Umbilical cord (tissue), 1 donor: ENCODE measurements at regions not wholly inside any gene's neighbourhood (a gene's known extent, or its start where the extent isn't known, plus 50 kb on each side); places are given as distances from the start of the nearest gene placed in this dataset.
"Not testable (repeated sequence)": the region's sequence is repeated elsewhere in the genome, so short reads cannot be mapped to it uniquely, and the experiment has no call there.

ENCODE experiments used
- DNase-seq: peaks from one replicate; pipeline ENCODE4 v3.0.0-alpha.2; 2015; ENCODE audit warnings: low spot score

DNA sequence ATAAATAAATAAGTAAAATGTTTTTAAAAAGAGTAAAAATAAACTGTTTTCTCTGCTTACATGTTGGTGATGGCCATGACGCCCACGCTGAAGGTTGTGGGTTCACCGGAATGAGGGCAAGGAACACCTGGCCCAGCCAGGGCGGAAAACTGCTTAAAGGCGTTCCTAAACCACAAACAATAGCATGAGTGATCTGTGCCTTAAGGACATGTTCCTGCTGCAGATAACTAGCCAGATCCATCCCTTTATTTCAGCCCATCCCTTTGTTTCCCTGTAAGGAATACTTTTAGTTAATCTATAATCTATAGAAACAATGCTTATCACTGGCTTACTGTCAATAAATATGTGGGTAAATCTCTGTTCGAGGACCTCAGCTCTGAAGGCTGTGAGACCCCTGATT is 63.3 kb upstream of the CEP78 start:
- DNase-seq = not testable (repeated sequence)

DNA sequence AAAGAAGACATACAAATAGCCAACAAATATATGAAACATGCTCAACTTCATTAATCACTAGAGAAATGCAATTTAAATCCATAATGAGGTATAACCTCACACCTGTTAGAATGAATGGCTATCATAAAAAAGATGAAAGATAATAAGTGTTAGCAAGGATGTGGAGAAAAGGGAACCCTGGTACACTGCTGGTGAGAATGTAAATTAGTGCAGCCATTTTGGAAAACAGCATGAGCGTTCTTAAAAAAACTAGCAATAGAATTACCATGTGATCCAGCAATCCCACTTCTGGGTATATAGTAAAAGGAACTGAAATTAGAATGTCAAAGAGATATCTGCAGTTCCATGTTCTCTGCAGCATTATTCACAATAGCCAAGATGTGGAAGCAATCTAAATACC is 64.2 kb upstream of the CEP78 start:
- DNase-seq = no peak

GRCh38 chr9:78169125-78169524 is 66.8 kb upstream of the CEP78 start:
- no peak for DNase-seq

- DNase-seq = no peak
Measured at GRCh38 chr9:78167356-78167755, 68.5 kb upstream of the CEP78 start.

DNA sequence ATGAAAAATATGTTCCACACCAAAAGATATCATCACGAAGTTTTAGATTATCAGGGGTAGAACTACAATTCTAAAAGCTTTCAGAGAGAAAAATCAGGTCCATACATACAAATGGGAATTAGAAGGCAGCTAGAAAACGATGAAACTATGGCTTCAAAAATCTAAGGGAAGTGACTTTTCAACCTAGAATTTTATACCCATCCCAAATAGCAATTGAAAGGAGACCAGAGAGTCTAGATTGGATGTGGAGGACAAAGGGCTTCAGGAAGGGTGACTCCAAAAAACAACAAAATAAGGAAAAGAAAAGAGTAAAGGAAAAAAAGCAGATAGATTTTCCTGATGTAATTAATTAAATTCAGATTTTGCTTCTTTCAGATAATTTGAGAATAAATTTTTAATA is 72.0 kb upstream of the CEP78 start:
- DNase-seq = no peak

DNA sequence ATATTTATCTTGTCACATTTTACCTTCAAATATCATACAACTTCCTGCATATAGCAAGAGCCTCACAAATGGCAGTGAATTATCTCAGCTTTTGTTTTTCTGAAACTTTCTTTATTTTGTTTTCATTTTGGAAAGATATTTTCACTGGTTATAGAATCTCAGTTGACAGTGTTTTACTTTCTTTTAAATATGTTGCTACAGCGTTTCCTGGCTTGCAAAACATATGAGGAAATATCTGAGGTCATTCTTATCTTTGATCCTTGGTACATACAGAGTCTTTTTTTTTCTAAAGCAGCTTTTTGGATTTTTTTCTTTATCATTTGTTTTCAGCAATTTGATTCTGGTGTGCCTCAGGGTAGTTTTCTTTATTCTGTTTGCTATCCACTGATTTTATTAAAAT is 77.6 kb upstream of the CEP78 start:
- no peak for DNase-seq

GRCh38 chr9:78150983-78151356 is 84.9 kb upstream of the CEP78 start:
- no peak for DNase-seq

GRCh38 chr9:78150312-78150982 is 85.4 kb upstream of the CEP78 start:
- no peak for DNase-seq

DNA sequence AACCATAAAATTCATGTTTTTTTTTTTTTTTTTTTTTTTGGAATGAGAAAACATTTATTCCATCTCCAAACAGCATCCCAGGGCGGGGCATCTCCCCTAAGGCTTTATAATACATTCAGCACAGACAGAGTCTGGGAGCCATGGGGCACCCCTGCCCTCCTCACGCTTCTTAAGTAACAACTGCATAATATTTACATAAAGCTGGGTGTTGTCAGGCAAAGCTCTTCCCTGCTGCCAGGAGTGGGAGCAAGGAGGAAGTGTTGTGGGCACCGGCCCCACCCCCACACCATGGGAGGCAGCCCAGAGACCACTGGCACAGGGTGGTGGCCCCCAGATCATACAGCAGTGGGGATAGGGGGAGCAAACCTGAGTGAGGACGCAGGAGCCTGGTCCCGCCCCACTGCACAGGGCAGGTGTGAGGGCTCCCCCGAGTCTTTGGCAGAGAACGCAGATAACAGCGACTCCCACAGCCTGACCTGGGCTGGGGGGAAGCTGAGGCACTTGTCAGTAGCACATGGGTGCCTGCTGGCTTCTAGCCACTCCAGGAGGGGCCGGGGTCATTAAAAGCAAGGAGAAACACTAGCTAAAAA is 86.1 kb upstream of the CEP78 start:
- DNase-seq = no peak

GRCh38 chr9:78146241-78146640 is 89.6 kb upstream of the CEP78 start:
- DNase-seq = no peak

DNA sequence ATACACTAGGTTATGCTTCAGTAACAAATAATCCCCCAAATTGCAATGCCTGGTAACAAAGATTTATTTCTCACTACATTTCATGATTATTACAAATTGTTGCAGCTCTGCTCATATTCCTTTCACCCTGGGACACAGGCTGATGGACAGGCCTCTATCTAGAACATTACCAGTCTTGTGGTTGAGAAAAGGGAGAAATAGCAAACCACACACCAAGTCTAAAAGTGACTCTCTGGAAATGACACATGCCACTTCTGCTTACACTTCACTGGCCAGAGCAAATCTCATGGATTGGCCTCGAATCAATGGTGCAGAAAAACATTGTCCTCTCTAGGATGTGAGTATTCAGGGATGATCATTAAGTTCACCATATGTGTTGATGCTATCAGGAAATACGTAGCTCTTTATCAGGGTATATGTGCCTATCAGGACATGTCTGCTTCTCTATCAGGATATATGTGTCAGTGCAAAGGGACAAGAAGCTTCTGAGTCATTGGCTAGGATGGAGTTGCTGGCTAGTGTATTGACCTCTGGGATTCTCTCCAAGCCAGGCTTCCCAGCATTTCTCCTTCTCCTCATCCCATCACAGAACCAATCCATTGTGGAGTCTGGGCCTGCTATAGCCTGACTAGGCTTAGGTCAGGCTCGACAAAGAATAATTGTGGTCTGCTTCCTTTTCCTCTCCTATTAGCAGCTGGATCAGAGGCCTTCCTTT is 91.1 kb upstream of the CEP78 start:
- DNase-seq = no peak

DNA sequence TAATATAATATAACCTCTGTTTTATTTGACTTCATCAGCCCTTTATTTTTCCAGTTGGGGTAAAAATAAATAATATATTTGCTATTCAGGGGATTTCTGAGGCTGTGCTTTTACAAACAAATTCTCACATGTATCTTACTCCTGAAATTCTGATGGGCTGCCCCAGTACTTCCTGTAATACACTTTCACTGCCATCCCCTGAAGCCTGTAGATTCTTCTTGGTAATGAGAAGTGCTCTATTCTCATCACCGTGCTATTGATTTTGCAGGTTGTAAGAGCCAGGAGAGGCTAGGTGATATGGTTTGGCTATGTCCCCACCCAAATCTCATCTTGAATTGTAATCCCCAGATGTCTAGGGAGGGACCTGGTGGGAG is 91.9 kb upstream of the CEP78 start:
- no peak for DNase-seq

GRCh38 chr9:78143281-78144007 is 92.4 kb upstream of the CEP78 start:
- peak; percentile 50 for DNase-seq

DNA sequence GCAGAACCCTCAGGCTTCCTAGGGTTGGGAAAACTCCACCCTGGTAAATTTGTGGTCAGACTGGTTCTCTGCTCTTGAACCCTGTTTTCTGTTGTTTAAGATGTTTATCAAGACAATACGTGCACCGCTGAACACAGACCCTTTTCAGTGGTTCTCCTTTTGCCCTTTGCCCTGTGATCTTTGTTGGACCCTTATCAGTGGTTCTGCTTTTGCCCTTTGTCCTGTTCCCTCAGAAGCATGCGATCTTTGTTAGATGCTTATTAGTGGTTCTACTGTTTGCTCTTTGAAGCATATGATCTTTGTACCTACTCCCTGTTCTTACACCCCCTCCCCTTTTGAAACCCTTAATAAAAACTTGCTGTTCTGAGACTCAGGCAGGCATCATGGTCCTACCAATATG is 93.6 kb upstream of the CEP78 start:
- DNase-seq = not testable (repeated sequence)

- no peak for DNase-seq
Measured at GRCh38 chr9:78133751-78134150, 102.1 kb upstream of the CEP78 start.

GRCh38 chr9:78132701-78133058 is 101.1 kb upstream of the GNAQ start:
- no peak for DNase-seq

DNA sequence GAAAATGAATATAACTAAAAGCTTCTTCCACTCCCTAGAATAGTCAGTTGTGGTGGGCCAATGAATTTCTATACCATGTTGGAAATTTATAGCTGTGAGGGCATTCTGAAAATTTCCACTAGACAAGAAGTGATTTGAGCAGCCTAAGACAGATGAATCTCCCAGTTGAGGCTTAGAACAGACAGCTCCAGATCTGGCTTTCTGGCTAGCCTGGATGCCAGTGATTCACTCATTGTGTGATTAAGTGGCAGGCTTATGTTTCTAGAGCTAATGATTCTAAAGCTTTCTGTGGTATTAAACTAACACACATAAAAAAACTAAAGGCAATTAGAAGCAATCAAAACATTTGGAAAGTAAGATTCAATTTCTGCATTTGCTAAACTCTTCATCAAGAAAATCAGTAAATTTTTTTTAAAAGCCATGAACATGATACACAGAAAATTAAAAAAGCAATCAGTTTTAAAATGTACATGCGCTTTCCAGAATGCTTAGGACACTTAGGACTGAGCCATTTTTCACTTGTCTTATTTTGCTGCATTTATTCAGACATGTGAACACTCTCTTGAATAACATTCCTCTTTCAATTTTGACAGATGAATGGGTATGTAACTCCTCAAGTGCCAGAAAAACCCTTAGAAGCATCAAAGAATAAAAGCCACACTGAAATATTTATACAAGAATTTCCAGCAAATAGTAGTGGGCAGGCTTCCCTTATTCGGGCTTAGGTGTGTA is 100.5 kb upstream of the GNAQ start:
- peak; percentile 20 for DNase-seq

DNA sequence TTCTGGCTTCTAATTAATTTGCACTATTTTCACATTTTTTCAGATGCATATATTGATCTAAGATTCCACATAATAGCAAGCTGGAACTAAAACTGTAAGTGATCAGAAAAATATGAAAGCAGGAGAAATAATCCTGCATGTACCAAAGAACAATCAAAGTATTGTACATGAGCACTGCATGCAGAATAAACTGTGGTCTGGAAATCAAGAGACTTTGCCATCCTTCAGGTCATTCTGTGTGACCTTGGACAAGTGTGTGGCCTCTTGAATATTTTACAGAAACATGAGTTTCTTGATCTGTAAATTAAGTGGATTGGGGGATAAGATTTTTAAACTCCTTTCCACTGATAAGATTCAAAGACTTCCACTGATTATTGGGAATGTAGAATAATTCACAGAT is 99.2 kb upstream of the GNAQ start:
- no peak for DNase-seq

DNA sequence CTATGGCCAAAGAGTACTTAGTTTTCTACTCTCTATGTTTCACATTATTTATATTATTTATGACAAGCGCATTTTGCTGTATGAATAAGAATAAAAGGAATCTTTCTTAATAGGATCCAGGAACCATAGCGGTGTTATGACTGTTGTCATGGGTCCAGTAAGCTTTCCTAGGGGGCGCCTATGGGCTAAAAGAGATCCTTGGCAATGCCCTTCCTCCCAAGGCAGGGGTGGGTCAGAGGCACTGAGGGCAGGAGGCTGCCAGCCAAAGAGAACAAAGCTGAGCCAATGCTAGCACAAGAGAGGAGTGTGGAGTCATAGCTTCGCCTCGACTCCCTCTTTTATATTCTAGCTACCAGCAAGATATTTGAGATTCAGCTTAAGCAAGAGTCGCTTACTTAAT is 98.4 kb upstream of the GNAQ start:
- DNase-seq = peak; percentile 32

- no peak for DNase-seq
Measured at GRCh38 chr9:78127279-78128225, 95.9 kb upstream of the GNAQ start.

- no peak for DNase-seq
Measured at GRCh38 chr9:78123808-78124207, 92.2 kb upstream of the GNAQ start.
